Peyer's patch (tissue), 4 donors: ENCODE measurements at regions not wholly inside any gene's neighbourhood (a gene's known extent, or its start where the extent isn't known, plus 50 kb on each side); places are given as distances from the start of the nearest gene placed in this dataset.
A peak's percentile ranks its signal among the peaks of the same experiment; 100 is the strongest.

Experiments
- DNase-seq, 3 donors: peaks; one replicate each; pipeline ENCODE4 v3.0.0-alpha.2; 2017 to 2019
- H3K27ac ChIP-seq, 4 donors: fragments of 200-600 bp; sonication (generic); one replicate each; pipeline ENCODE4 v1.5.1; 2016 to 2019
- H3K27me3 ChIP-seq, 2 donors: fragments of 200-600 bp; sonication (generic); one replicate each; pipeline ENCODE4 v1.5.1; 2019
- H3K36me3 ChIP-seq, 3 donors: fragments of 200-600 bp; sonication (generic); one replicate each; pipeline ENCODE4 v1.5.1; 2016 to 2019
- H3K4me1 ChIP-seq, 4 donors: fragments of 200-600 bp; sonication (generic); one replicate each; pipeline ENCODE4 v1.5.1; 2016 to 2019
- H3K4me3 ChIP-seq, 4 donors: fragments of 200-600 bp; sonication (generic); 1 replicate in 3 of 4; 2 replicates in 1 of 4; pipeline ENCODE4 v1.5.1; 2016 to 2019; ENCODE audit warnings: mild to moderate bottlenecking in 1 of 4
- H3K9me3 ChIP-seq, 4 donors: fragments of 200-600 bp; sonication (generic); one replicate each; pipeline ENCODE4 v1.5.1; 2016 to 2019; ENCODE audit warnings: mild to moderate bottlenecking in 1 of 4
- POLR2A ChIP-seq, 2 donors: fragments of 450-650 bp; IDR thresholded peaks; one replicate each; pipeline ENCODE4 v1.5.1; 2017; ENCODE audit warnings: antibody characterized with exemption in 2 of 2, mild to moderate bottlenecking in 2 of 2, moderate library complexity in 2 of 2
- TF ChIP-seq, protein P1 (sequence below), 6 experiments: fragments of 450-650 bp in 4 of 6; fragments of 200-600 bp in 2 of 6; sonication (generic) in 1 of 6; IDR thresholded peaks; one replicate each; pipeline ENCODE4 v1.5.1; 2017 to 2019; ENCODE audit warnings: antibody characterized with exemption in 6 of 6, mild to moderate bottlenecking in 3 of 6, moderate library complexity in 1 of 6

DNA sequence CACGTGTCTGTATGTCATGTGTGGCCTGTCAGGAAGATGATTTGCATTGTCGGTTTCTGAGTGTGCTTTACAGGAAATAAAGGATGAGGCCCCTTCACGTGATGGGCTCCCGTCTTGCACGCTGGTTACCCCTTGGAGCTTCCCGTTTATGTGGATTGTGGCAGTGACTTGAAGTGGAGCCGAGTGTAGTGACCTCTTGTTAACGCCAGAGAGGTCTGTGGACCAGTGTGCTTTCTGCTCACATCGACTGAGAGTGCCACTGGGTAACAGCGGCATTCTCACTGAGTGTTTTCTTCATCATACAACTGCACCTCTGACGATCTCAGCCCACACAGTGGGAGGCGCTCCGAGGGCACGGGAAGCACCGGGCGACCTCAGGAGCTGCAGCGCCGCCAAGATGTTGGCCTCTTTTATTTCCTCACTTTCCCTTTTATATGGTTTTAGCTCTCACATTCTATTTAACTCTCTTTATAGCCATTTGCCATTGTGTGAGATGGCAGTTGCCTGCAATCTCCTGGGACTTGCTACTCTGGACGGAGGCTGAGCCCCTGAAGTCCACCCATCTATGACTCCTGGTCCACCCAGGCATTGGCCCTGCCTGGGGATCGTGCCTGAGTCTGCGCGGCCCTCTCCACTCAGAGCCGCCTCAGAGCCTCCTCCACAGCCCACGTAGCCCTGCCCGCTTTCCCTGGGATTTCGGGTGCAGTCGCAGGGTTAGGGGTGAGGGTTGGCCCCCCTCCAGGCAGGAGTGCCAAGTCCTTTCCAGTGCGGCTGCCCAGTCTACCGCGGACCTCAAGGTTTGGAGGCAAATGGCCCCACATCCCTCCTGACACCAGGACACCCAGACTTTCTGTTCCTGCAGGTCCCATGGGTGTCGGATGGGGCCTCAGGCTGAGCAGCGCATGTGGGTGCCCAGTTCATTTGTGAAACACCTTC lies 238.9 kb downstream of the ERMARD start:
- Histone ChIP-seq H3K27ac (peak overlapping the region in 1 of 4 donors; percentile 5), H3K9me3 (no peaks in the 10 kb centered on the region), H3K4me1 (peaks cover 0 to 2% (median 0%) of the 10 kb centered on the region in 4 donors), H3K27me3 (no peaks in the 10 kb centered on the region), H3K4me3 (no peak overlapping the region), H3K36me3 (no peaks in the 10 kb centered on the region)
- peak; percentile 20 to 58 (median 40) for DNase-seq
- TF ChIP-seq POLR2A (IDR thresholded peaks at IDR 0.05): no peak
- TF ChIP-seq, protein P1, sequence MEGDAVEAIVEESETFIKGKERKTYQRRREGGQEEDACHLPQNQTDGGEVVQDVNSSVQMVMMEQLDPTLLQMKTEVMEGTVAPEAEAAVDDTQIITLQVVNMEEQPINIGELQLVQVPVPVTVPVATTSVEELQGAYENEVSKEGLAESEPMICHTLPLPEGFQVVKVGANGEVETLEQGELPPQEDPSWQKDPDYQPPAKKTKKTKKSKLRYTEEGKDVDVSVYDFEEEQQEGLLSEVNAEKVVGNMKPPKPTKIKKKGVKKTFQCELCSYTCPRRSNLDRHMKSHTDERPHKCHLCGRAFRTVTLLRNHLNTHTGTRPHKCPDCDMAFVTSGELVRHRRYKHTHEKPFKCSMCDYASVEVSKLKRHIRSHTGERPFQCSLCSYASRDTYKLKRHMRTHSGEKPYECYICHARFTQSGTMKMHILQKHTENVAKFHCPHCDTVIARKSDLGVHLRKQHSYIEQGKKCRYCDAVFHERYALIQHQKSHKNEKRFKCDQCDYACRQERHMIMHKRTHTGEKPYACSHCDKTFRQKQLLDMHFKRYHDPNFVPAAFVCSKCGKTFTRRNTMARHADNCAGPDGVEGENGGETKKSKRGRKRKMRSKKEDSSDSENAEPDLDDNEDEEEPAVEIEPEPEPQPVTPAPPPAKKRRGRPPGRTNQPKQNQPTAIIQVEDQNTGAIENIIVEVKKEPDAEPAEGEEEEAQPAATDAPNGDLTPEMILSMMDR (IDR thresholded peaks at IDR 0.05): no peak

DNA sequence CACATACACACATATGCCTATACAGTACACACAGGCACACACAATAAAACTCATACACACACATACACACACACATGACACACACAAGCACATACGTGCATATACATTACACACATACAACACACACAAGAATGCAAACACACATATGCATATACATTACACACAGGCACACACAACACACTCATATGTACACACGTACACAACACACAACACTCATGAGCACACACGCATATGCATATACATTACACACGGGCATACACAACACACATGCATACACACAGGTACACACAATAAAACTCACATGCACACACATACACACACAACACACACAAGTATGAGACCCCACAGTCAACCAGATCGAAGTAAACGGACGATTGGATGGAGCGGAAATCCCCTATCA lies 238.2 kb downstream of the ERMARD start:
- H3K27me3 ChIP-seq: no peaks in the 10 kb centered on the region
- DNase-seq: no peak
- no peak overlapping the region for H3K4me3 ChIP-seq
- no peak overlapping the region for H3K27ac ChIP-seq
- H3K9me3 ChIP-seq: no peaks in the 10 kb centered on the region
- H3K4me1 ChIP-seq: peaks cover 0 to 2% (median 0%) of the 10 kb centered on the region in 4 donors
- H3K36me3 ChIP-seq: no peaks in the 10 kb centered on the region
- TF ChIP-seq, protein P1 (IDR thresholded peaks at IDR 0.05): no peak
- TF ChIP-seq POLR2A (IDR thresholded peaks at IDR 0.05): no peak

DNA sequence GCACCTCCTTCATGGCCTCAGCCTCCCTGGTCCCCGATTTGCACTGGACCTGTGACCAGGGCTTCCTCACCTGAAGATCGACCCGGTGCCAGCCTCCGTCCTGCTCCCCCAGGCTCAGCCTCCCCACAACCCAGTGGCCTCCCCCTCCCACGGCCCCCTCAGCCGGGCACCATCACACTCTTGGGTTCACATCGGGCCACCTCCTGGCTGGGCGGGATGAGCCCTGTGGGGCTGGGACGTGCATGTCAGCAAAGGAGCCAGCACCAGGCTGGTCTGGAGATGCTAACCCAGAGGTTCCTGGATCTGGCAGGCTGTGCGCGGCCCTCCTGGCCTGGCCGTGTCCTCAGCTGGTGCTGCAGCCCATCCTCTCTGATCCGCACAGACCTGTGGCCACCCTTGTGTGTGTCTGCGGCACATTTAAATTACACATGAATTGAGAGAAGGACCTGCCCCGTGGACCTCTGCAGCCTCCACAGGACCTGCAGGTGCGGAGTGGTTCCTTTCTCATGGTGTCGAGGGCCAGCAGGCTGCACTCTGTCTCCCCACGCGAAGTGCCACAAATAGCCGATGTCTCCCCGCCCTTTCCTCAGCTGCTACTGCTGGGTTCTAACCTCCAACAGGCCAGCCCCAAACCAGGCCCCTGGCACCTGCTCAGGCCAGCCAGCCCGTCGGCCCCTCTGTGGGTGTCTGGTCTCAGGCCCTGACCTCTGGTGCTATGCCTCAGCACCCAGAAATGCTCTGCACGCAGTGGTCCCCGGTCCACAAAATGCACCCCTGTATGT lies 237.5 kb downstream of the ERMARD start:
- no peak overlapping the region for H3K4me3 ChIP-seq
- H3K9me3 ChIP-seq: no peaks in the 10 kb centered on the region
- peak in 2 of 3 donors; percentile 39 to 41 for DNase-seq
- H3K27ac ChIP-seq: no peak overlapping the region
- H3K27me3 ChIP-seq: no peaks in the 10 kb centered on the region
- H3K36me3 ChIP-seq: no peaks in the 10 kb centered on the region
- H3K4me1 ChIP-seq: peaks cover 0 to 2% (median 0%) of the 10 kb centered on the region in 4 donors
- TF ChIP-seq POLR2A (IDR thresholded peaks at IDR 0.05): no peak
- TF ChIP-seq, protein P1 (IDR thresholded peaks at IDR 0.05): no peak

DNA sequence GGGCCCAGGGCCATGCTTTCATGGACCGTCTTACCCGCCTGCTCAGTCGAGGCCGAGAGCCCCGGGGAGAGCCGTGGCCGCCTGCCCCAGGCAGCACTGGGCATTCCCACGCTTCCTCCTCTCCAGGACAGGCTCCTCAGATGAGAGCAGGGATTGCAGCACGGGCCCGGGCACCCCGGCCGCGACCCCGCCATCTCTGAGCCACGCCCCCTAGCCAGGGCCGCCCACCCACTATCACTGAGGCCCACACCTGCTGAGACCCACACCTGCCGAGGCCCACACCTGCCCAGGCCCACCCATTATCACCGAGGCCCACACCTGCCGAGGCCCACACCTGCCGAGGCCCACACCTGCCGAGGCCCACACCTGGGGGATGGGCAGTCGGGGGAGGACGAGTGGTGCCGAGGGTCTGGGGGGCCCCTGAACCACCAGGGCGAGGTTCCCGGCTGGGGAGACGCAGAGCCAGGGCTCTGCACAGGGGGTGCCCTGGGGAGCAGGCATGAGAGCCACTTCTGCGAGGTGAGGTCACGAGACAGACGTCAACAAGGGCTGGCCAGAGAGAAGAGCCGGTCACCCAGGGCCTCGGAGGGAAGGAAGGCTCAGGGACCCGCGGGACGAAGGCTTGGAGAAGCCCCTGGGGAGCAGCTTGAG lies 235.6 kb downstream of the ERMARD start:
- Histone ChIP-seq H3K36me3 (no peaks in the 10 kb centered on the region), H3K27ac (no peak overlapping the region), H3K4me3 (no peak overlapping the region), H3K9me3 (no peaks in the 10 kb centered on the region), H3K4me1 (peaks cover 0 to 2% (median 0%) of the 10 kb centered on the region in 4 donors), H3K27me3 (no peaks in the 10 kb centered on the region)
- no peak for TF ChIP-seq POLR2A (IDR thresholded peaks at IDR 0.05)
- TF ChIP-seq, protein P1 (IDR thresholded peaks at IDR 0.05): no peak
- peak in 1 of 3 donors; percentile 41 for DNase-seq

DNA sequence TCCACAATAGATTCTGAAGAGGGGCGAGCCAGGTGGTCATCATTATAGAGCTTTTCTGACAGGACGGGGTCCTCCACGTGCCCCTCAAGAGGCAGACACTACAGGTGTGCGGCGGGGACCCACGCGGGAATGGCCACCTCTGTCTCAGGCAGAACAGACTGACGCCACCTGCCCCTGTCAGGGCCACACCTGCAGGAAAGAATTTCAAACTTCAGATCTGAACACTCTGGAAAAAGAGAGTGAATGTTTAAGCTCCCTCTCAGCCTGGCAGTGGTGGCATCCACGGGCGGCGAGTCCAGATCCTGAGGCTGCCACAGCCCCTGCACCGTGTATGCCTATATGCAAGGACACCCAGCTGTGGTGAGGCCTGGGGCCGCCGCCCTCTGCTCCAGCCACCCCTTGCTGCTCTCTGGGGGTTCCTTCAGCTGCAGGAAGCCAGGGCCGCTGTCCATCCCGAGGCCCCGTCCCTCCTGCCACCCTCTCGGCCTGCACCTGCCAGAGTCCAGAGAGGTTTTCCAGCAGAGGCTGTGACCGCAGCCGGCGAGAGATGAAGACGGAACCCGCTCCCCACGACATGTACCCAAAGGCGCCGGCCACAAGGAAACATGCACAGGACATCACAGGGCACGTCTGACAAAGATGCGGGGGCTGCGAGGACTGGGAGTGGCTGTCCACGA lies 234.9 kb downstream of the ERMARD start:
- Histone ChIP-seq H3K27me3 (no peaks in the 10 kb centered on the region), H3K27ac (no peak overlapping the region), H3K4me1 (peaks cover 0 to 2% (median 0%) of the 10 kb centered on the region in 4 donors), H3K9me3 (no peaks in the 10 kb centered on the region), H3K36me3 (no peaks in the 10 kb centered on the region), H3K4me3 (no peak overlapping the region)
- DNase-seq: peak in 2 of 3 donors; percentile 34 to 39
- no peak for TF ChIP-seq POLR2A (IDR thresholded peaks at IDR 0.05)
- TF ChIP-seq, protein P1 (IDR thresholded peaks at IDR 0.05): no peak
